Hippocampal formation (tissue), 2 donors: ENCODE measurements at regions not wholly inside any gene's neighbourhood (a gene's known extent, or its start where the extent isn't known, plus 50 kb on each side); places are given as distances from the start of the nearest gene placed in this dataset.
A peak's percentile ranks its signal among the peaks of the same experiment; 100 is the strongest.
"Not testable (repeated sequence)": the region's sequence is repeated elsewhere in the genome, so short reads cannot be mapped to it uniquely, and the experiment has no call there.

Source experiments
- DNase-seq, 2 donors: peaks; one replicate each; lab custom pipeline; 2025; lab: John Stamatoyannopoulos, UW

DNA sequence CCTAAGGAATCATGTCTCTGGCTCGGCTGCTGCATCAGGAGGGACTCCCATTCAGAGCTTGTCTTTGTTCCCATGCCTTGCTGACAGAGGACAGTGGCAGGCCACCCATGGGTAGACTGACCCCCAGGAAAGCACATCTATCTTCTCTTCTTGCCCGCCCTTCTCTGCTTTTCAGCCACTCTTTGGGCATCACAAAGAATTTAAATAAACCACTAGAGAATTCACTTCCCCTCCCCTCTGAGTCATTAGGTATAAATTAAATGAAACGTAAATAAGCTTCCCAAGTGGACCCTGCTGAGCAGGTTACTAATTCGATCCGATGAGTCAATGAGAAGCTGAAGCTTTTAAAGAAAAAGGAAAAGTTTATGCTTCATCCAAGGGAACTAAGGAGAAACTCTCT is 97.0 kb downstream of the DRD1 start:
- no peak for DNase-seq

- DNase-seq, result no peak
These were observed 99.4 kb downstream of the DRD1 start for GRCh38 chr5:175344331-175345195.

- DNase-seq, result no peak
These were observed 100.7 kb downstream of the DRD1 start for GRCh38 chr5:175343308-175343707.

DNA sequence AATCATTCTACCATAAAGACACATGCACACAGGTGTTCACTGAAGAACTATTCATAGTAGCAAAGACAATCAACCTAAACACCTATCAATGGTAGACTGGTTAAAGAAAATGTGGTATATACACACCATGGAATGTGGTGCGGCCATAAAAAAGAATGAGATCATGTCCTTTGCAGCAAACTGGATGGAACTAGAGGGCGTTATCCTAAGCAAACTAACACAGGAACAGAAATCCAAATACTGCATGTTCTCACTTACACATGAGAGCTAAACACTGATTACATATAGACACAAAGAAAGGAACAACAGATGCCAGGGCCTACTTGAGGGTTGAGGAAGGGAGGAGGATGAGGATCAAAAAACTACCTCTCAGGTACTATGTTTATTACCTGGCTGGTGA is 103.8 kb downstream of the DRD1 start:
- DNase-seq, result no peak

GRCh38 chr5:175337680-175338079 is 106.3 kb downstream of the DRD1 start:
- DNase-seq, result no peak

GRCh38 chr5:175336781-175337180 is 107.2 kb downstream of the DRD1 start:
- no peak for DNase-seq

- DNase-seq, result no peak
These were observed 108.3 kb downstream of the DRD1 start for GRCh38 chr5:175335691-175336090.

DNA sequence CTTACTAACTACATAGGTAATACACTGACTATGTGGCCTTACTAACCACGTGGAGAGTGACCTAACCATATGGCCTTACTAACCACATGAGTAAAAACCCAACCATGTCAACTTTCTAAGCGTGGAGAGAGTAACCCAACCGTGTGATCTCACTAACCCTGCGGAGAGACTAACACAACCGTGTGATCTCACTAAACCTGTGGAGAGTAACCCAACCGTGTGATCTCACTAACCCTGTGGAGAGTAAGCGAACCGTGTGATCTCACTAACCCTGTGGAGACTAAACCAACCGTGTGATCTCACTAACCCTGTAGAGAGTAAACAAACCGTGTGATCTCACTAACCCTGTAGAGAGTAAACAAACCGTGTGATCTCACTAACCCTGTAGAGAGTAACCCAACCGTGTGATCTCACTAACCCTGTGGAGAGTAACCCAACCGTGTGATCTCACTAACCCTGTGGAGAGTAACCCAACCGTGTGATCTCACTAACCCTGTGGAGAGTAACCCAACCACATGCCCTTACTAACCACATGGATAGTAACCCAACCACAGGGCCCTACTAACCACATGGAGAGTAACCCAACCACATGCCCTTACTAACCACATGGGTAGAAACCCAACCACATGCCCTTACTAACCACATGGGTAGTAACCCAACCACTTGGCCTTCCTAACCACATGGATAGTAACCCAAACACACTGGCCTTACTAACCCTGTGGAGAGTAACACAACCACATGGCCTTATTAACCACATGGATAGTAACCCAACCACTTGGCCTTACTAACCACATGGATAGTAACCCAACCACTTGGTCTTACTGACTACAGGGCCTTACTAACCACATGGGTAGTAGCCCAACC is 112.6 kb downstream of the DRD1 start:
- not testable (repeated sequence) for DNase-seq

DNA sequence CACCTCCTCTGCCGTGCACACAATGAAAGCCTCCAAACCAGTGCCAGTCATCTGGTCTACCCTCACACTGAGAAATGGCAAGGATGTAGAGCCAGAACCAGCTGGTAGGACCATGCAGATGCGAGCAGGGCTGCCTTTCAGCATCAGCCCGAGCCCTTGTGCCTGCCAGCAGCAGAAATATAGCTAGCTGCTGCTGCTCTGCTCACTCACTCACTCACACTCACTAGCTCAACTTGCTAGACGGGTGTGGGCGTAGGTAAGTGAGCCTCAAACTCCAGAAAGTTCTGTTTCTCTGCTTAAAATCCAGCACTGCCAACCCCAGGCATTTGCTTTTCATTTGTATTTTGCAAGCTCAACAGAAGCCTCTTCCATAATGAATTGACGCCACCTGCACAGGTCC is 114.0 kb downstream of the DRD1 start:
- DNase-seq, result no peak

DNA sequence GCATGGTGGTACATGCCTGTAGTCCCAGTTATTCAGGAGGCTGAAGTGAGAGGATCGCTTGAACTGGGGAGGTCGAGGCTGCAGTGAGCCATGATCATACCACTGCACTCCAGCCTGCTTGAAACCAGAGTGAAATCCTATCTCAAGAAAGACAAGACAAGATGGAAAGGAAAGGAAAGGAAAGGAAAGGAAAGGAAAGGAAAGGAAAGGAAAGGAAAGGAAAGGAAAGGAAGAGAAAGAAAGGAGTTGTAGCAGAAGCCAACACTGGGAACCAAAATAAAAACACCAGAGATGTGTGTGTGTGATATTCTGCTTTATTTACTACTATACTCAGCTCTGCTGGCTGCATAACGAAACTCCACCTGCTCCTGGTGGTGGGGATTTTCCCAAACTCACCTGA is 115.3 kb downstream of the DRD1 start:
- no peak for DNase-seq

DNA sequence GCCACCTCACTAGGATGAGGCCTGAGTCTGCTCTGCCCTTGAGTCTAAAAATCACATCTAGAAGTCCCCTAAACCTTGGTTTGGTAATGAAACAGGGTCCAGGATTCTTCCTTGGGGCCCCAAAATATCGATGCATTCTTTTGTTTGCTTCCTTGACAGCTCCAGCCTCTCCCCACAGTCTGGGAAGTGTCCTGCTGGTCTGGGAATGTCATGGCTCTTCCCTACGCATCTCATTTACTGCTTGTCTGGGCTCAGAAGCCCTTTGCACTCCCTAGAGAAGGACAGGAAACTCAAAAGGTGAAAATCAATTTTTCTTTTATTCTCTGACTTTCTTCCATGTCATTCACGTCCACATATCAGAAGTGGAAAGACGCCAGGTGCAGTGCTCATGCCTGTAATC is 115.8 kb downstream of the DRD1 start:
- no peak for DNase-seq

DNA sequence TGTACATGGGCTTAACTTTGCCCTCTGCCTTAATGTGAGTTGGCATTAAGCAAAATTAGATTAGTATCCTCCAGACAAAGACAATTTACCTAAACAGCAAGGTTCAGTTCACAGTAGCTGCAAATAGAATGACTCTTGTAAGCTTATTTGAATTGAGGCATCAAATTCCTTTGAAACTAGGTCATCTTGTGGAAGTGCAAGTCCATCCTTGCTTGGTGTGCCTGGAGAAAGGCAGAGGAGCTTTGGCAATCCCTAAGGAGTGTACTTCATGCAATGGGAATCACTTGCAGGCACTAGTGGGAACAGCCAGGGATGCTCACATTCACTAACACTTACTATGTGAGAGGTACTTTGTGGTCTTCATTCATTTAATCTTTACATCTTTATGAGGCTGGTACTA is 118.3 kb downstream of the DRD1 start:
- no peak for DNase-seq

GRCh38 chr5:175321927-175322532 is 122.0 kb downstream of the DRD1 start:
- DNase-seq, result no peak

- no peak for DNase-seq
These were observed 124.8 kb downstream of the DRD1 start for GRCh38 chr5:175319199-175319598.

- no peak for DNase-seq
These were observed 126.1 kb downstream of the DRD1 start for GRCh38 chr5:175317872-175318271.

DNA sequence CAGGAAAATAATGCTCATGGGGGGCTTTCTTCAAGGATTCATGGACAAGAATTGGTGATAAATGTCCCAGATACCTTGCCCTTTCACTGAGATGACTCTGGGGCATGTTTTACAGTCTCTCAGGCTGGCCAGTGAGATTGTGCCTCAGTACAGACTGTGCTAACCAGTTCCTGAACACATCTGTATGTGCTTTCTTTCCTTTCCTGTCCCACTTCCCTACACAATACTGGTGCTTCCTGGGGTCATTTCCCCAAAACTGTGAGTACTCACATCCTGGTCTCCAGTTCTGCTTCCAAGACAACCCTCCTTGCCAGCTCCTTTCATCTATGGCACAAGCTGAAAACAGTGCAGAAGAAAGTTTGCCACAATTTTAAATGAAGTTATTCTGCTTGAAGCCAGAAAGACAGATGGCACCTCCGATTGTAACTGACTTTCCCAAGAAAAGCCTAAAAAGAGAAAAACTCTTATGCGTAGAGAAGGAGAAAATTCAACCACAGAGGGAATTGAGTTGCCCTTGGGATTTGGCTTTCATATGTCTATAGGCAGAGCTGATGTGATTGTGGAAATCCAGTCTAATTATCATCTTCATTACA is 134.7 kb downstream of the DRD1 start:
- no peak for DNase-seq

DNA sequence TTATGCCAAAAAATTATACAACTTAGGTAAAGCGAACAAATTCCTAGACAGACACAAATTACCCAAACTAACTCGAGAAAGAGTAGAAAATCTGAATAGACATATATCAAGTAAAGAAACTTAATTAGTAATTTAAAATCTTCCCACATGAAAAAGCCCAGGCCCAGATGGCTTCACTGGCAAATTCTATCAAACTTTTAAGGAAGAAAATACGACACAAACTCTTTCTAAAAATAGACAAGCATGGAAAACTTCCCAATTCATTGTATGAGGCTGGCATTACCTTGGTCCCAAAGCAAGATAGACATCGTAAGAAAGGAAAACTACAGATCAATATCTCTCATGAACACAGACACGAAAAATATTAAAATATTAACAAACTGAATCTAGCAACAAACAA is 135.3 kb downstream of the DRD1 start:
- no peak for DNase-seq

DNA sequence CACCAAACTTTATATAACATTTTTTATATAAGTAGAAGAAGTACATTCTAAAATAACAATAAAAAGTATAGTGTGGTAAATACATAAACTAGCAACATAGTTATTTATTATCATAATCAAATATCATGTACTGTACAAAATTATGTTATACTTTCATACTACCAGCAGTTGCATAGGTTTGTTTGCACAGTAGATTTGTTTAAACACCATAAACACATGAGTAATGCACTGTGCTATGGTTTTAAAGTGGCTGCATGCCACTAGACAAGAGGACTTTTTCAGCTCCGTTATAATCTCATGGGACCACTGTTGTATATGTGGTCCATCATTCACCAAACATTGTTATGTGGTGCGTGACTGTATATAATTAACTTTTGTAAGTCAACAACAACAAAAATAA is 137.6 kb downstream of the DRD1 start:
- DNase-seq, result no peak

- no peak for DNase-seq
These were observed 138.7 kb downstream of the DRD1 start for GRCh38 chr5:175305251-175305650.

- no peak for DNase-seq
These were observed 153.6 kb downstream of the DRD1 start for GRCh38 chr5:175290379-175290778.

GRCh38 chr5:175288048-175288621 is 155.8 kb downstream of the DRD1 start:
- DNase-seq, result peak in 1 of 2 donors; percentile 39

GRCh38 chr5:175286981-175287380 is 157.0 kb downstream of the DRD1 start:
- DNase-seq, result no peak
